Astrocyte of the spinal cord (primary cell): ENCODE measurements at regions not wholly inside any gene's neighbourhood (a gene's known extent, or its start where the extent isn't known, plus 50 kb on each side); places are given as distances from the start of the nearest gene placed in this dataset.

ENCODE experiments used
- DNase-seq: peaks from one replicate; pipeline ENCODE4 v3.0.0; 2011; ENCODE audit warnings: low read depth, low spot score
- H3K4me3 ChIP-seq: 2 replicates; pipeline ENCODE4 v1.5.1; 2011; ENCODE audit warnings: low read depth, mild to moderate bottlenecking, low read length, moderate library complexity
- CTCF ChIP-seq: IDR thresholded peaks from 2 replicates; pipeline ENCODE4 v1.5.1; 2012; ENCODE audit warnings: low read depth, mild to moderate bottlenecking, low read length, inconsistent platforms
- in situ Hi-C: cut with HindIII; loops from 2 replicates; pipeline ENCODE4 v1.10.0; 2017; ENCODE audit warnings: low sequenced_read_pairs

GRCh38 chr12:61311413-61311812 lies 948.8 kb upstream of the USP15 start:
- DNase-seq = no peak
- no peak overlapping the region for H3K4me3 ChIP-seq
- no peak for TF ChIP-seq CTCF
- in situ Hi-C loops = no loop called here

- TF ChIP-seq CTCF = no peak
- H3K4me3 ChIP-seq = no peak overlapping the region
- in situ Hi-C loops = no loop called here
- no peak for DNase-seq
These were observed 911.3 kb upstream of the USP15 start for GRCh38 chr12:61348871-61349270.

DNA sequence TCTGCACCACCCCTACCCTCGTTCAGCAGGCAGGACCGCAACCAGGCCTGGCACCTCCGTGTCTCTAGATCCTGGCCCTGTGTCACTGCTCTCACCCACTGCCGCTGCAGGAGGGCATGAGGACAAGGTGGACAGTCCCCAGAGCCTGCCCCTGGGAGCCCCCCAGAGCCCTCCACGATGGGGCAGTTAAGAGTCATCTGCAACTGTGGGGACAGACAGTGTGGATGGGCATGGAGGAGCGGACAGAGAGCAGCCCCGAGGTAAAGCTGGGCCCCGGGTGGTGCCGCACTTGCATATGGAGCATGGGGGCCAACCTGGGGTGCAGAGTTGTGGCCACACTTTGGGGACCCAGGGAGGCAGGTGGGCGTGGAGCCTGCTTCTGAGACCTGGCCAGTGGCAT lies 905.1 kb upstream of the USP15 start:
- no peak for TF ChIP-seq CTCF
- no peak for DNase-seq
- H3K4me3 ChIP-seq = no peak overlapping the region
- in situ Hi-C loops = no loop called here

GRCh38 chr12:61356485-61356884 lies 903.7 kb upstream of the USP15 start:
- in situ Hi-C loops = no loop called here
- H3K4me3 ChIP-seq = no peak overlapping the region
- no peak for TF ChIP-seq CTCF
- DNase-seq = no peak

GRCh38 chr12:61357496-61357895 lies 902.7 kb upstream of the USP15 start:
- in situ Hi-C loops = no loop called here
- DNase-seq = no peak
- no peak overlapping the region for H3K4me3 ChIP-seq
- TF ChIP-seq CTCF = no peak

DNA sequence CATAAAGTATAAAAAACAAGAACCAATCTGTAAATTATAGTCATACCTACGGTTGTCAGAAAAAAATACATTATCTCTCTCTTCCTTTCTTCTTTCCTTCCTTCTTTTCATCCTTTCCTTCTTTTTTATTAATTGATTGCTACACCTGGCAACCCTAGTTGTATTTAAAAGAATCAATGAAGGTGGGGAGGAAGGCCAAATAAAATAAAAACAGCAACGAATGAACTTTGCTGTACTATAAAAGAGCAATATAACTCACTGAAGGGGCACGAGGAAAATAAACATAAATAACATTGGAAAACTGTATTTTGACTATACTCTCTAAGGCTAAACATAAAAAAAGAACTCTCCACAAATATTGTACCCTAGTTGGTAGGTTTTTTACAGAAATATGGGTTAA lies 898.2 kb upstream of the USP15 start:
- no peak for DNase-seq
- no peak overlapping the region for H3K4me3 ChIP-seq
- no peak for TF ChIP-seq CTCF
- in situ Hi-C loops = no loop called here

GRCh38 chr12:61365001-61365400 lies 895.2 kb upstream of the USP15 start:
- in situ Hi-C loops = no loop called here
- no peak for TF ChIP-seq CTCF
- no peak for DNase-seq
- no peak overlapping the region for H3K4me3 ChIP-seq
